IMR-90 (cell line): ENCODE measurements at regions not wholly inside any gene's neighbourhood (a gene's known extent, or its start where the extent isn't known, plus 50 kb on each side); places are given as distances from the start of the nearest gene placed in this dataset.

Experiments
- ATAC-seq: fragments of 200-7000 bp; cut with Tn5 transposase; 2 replicates; pipeline ENCODE4 v1.9.1; 2020; ENCODE audit warnings: low read depth, mild to moderate bottlenecking, moderate library complexity
- BruUV-seq: library from RNA; stranded (reverse); fragments of 400-500 nt; replicated peaks from 2 replicates; lab custom pipeline; 2021; lab: Mats Ljungman, UMichigan
- CTCF ChIA-PET: fragments of 300-600 bp; formaldehyde crosslinking; extraction: SDS; loops from one replicate; lab custom pipeline; 2021; ENCODE audit warnings: antibody characterized with exemption; lab: Yijun Ruan, JAX
- POLR2A ChIA-PET: fragments of 300-600 bp; sonication (Branson Sonifier 250); formaldehyde crosslinking; loops from one replicate; lab custom pipeline; 2022; ENCODE audit warnings: antibody characterized with exemption; ENCODE audit not compliant: unreplicated experiment; lab: Charles Lee
- DNase-seq: peaks from one replicate; pipeline ENCODE4 v3.0.0; 2013
- H2AFZ ChIP-seq: replicated peaks from 2 replicates; pipeline ENCODE3; 2013; ENCODE audit warnings: low read length, mild to moderate bottlenecking; ENCODE audit not compliant: poor library complexity
- H2AK5ac ChIP-seq: 2 replicates; pipeline ENCODE4 v1.6.1; 2013; ENCODE audit warnings: low read depth, low read length, inconsistent platforms
- H2AK9ac ChIP-seq: replicated peaks from 2 replicates; pipeline ENCODE3; 2013; ENCODE audit warnings: mild to moderate bottlenecking, low read depth, low read length, moderate library complexity; ENCODE audit not compliant: poor library complexity
- H2BK120ac ChIP-seq: 2 replicates; pipeline ENCODE4 v1.6.1; 2013; ENCODE audit warnings: low read depth, low read length, inconsistent platforms
- H2BK15ac ChIP-seq: 3 replicates; pipeline ENCODE4 v1.6.1; 2013; ENCODE audit warnings: low read depth, low read length, inconsistent platforms
- H2BK20ac ChIP-seq: 2 replicates; pipeline ENCODE4 v1.6.1; 2013; ENCODE audit warnings: low read depth, mild to moderate bottlenecking, inconsistent platforms, low read length, moderate library complexity
- H2BK5ac ChIP-seq: 2 replicates; pipeline ENCODE4 v1.6.1; 2013; ENCODE audit warnings: mild to moderate bottlenecking, low read depth, low read length, inconsistent platforms; ENCODE audit not compliant: poor library complexity, severe bottlenecking
- H3K14ac ChIP-seq: replicated peaks from 2 replicates; pipeline ENCODE4 v1.6.1; 2013; ENCODE audit warnings: low read depth, low read length, inconsistent platforms
- H3K18ac ChIP-seq: 2 replicates; pipeline ENCODE4 v1.6.1; 2013; ENCODE audit warnings: low read depth, low read length, control low read depth
- H3K23ac ChIP-seq: 2 replicates; pipeline ENCODE4 v1.6.1; 2013; ENCODE audit warnings: low read depth, low read length, inconsistent platforms
- H3K27ac ChIP-seq: 2 replicates; pipeline ENCODE4 v1.5.1; 2013; ENCODE audit warnings: mild to moderate bottlenecking, control low read depth, low read length; ENCODE audit not compliant: insufficient read depth
- H3K27me3 ChIP-seq: 2 replicates; pipeline ENCODE4 v1.6.1; 2013; ENCODE audit warnings: low read length; ENCODE audit not compliant: control insufficient read depth, insufficient read depth
- H3K36me3 ChIP-seq: 2 replicates; pipeline ENCODE4 v1.6.1; 2013; ENCODE audit warnings: low read length, mixed read lengths; ENCODE audit not compliant: control insufficient read depth, insufficient read depth
- H3K4ac ChIP-seq: 2 replicates; pipeline ENCODE4 v1.6.1; 2013; ENCODE audit warnings: low read depth, low read length, inconsistent platforms
- H3K4me1 ChIP-seq: 2 replicates; pipeline ENCODE4 v1.6.1; 2013; ENCODE audit warnings: low read length, mixed read lengths; ENCODE audit not compliant: control insufficient read depth, insufficient read depth
- H3K4me2 ChIP-seq: 2 replicates; pipeline ENCODE4 v1.6.1; 2013; ENCODE audit warnings: low read depth, mild to moderate bottlenecking, control low read depth, low read length, moderate library complexity
- H3K4me3 ChIP-seq: 2 replicates; pipeline ENCODE4 v1.5.1; 2013; ENCODE audit warnings: low read depth, mild to moderate bottlenecking, control low read depth, low read length, moderate library complexity; ENCODE audit not compliant: insufficient read depth
- H3K56ac ChIP-seq: 2 replicates; pipeline ENCODE4 v1.6.1; 2013; ENCODE audit warnings: low read length, inconsistent platforms; ENCODE audit not compliant: insufficient read depth; ENCODE audit errors: extremely low read depth
- H3K79me1 ChIP-seq, 2 experiments: 2 replicates each; pipeline ENCODE4 v1.6.1; 2013; ENCODE audit warnings: low read length in 2 of 2, inconsistent platforms in 1 of 2, low read depth in 1 of 2
- H3K9ac ChIP-seq: 2 replicates; pipeline ENCODE4 v1.6.1; 2013; ENCODE audit warnings: low read depth, low read length, control low read depth
- H3K9me1 ChIP-seq: 2 replicates; pipeline ENCODE4 v1.6.1; 2013; ENCODE audit warnings: low read length, inconsistent platforms; ENCODE audit not compliant: insufficient read depth
- H3K9me3 ChIP-seq: 2 replicates; pipeline ENCODE4 v1.6.1; 2013; ENCODE audit warnings: low read length; ENCODE audit not compliant: control insufficient read depth, insufficient read depth
- H4K20me1 ChIP-seq: 2 replicates; pipeline ENCODE4 v1.6.1; 2013; ENCODE audit warnings: low read length, inconsistent platforms; ENCODE audit not compliant: insufficient read depth
- H4K5ac ChIP-seq: 2 replicates; pipeline ENCODE4 v1.6.1; 2013; ENCODE audit warnings: mild to moderate bottlenecking, low read depth, low read length, control low read depth
- H4K8ac ChIP-seq, 2 experiments: 2 replicates each; pipeline ENCODE4 v1.6.1; 2013; ENCODE audit warnings: low read depth in 2 of 2, low read length in 2 of 2, control low read depth in 1 of 2, inconsistent platforms in 1 of 2
- H4K91ac ChIP-seq: 2 replicates; pipeline ENCODE4 v1.6.1; 2013; ENCODE audit warnings: low read depth, low read length, inconsistent platforms; ENCODE audit not compliant: insufficient read depth
- CEBPB ChIP-seq: IDR thresholded peaks from 2 replicates; pipeline ENCODE4 v1.6.1; 2012; ENCODE audit warnings: low read depth, low read length, improper control_type of control experiment
- MAZ ChIP-seq: IDR thresholded peaks from 2 replicates; pipeline ENCODE4 v1.6.1; 2012; ENCODE audit warnings: low read depth, mild to moderate bottlenecking, low read length, improper control_type of control experiment, moderate library complexity, borderline replicate concordance
- NFE2L2 ChIP-seq: fragments of 150-350 bp; IDR thresholded peaks from 2 replicates; pipeline ENCODE4 v1.6.1; 2016; ENCODE audit warnings: low read depth, mild to moderate bottlenecking, low read length
- WGBS, 2 experiments: methylation state at CpG; one replicate each; pipeline versions ENCODE4 v1.1.5 to v1.1.7; 2013; ENCODE audit warnings: missing lambda C conversion rate in 2 of 2; ENCODE audit not compliant: insufficient read length in 1 of 2; ENCODE audit errors: extremely low coverage in 2 of 2; 5-methylcytosine and 5-hydroxymethylcytosine counted together
- dilution Hi-C: fragments of 300-500 bp; cut with HindIII; formaldehyde crosslinking; loops from one replicate; pipeline ENCODE4 v1.14.3; 2018; ENCODE audit warnings: low sequenced_read_pairs; ENCODE audit not compliant: unreplicated experiment
- in situ Hi-C: fragments of 300-500 bp; cut with MboI; formaldehyde crosslinking; loops from 3 replicates; pipeline ENCODE4 v1.14.3; 2019; ENCODE audit warnings: low sequenced_read_pairs, inconsistent platforms, mixed read lengths
- intact Hi-C: fragments of 100-400 bp; cut with micrococcal nuclease; formaldehyde crosslinking; loops from 2 replicates; pipeline ENCODE4 v1.10.0; 2022

GRCh38 chr4:18675586-18676525 lies 654.3 kb upstream of the LCORL start:
- ChIA-PET CTCF (no interaction called here), POLR2A (no interaction called here)
- no CpG with 5 or more reads among the region's 4 CpGs for WGBS, 2 experiments
- H3K18ac ChIP-seq, result no peak overlapping the region
- H3K4me2 ChIP-seq, result no peak overlapping the region
- no peak overlapping the region for H2BK15ac ChIP-seq
- dilution Hi-C loops, result no loop called here
- no peak overlapping the region for H3K14ac ChIP-seq
- H4K91ac ChIP-seq, result no peak overlapping the region
- intact Hi-C loops, result no loop called here
- no peaks in the 10 kb centered on the region for H3K9me1 ChIP-seq
- H3K27ac ChIP-seq, result no peak overlapping the region
- H3K9me3 ChIP-seq, result no peaks in the 10 kb centered on the region
- H2AK9ac ChIP-seq, result no peak overlapping the region
- H2BK5ac ChIP-seq, result no peak overlapping the region
- no peak for ATAC-seq
- in situ Hi-C loops, result loop anchor here (25.0 kb wide), 3 partner anchors 1561 to 1861 kb away; no protein-coding TSS in a partner anchor
- TF ChIP-seq CEBPB (no peak), NFE2L2 (no peak), MAZ (no peak)
- no peak overlapping the region for H3K23ac ChIP-seq
- no peak overlapping the region for H2BK120ac ChIP-seq
- H3K4ac ChIP-seq, result no peak overlapping the region
- no peaks in the 10 kb centered on the region for H3K27me3 ChIP-seq
- no peaks in the 10 kb centered on the region for H4K20me1 ChIP-seq
- no peaks in the 10 kb centered on the region for H3K79me1 ChIP-seq
- no peak overlapping the region for H3K4me3 ChIP-seq
- H3K9ac ChIP-seq, result no peak overlapping the region
- H3K56ac ChIP-seq, result no peak overlapping the region
- H4K8ac ChIP-seq, result no peak overlapping the region
- DNase-seq, result no peak
- no peaks in the 10 kb centered on the region for H3K4me1 ChIP-seq
- no peak overlapping the region for H2BK20ac ChIP-seq
- no peaks in the 10 kb centered on the region for H3K36me3 ChIP-seq
- no peak overlapping the region for H4K5ac ChIP-seq
- no TSS peak for BruUV-seq
- H2AFZ ChIP-seq, result no peak overlapping the region
- no peak overlapping the region for H2AK5ac ChIP-seq
